ENCODE measurements at regions not wholly inside any gene's neighbourhood (a gene's known extent, or its start where the extent isn't known, plus 50 kb on each side); places are given as distances from the start of the nearest gene placed in this dataset.

DNA sequence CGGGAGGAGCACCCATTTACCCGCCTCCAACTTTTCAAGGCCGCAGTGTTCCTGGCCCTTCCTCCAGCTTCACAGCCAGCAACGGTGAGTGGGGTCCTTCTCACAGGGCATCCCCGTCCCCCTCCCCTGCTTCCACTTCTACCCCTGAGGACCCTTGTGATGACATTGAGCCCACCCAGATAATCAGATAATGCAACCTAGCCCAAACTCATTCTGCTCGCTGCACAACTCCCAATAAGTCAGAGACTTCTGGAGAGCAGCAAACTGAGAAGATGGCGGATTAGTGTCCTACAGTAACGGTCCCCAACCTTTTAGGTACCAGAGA, 74.5 kb downstream of the OAT start:
- ChIA-PET POLR2A (no interaction called here), CTCF (ENCODE audit: unreplicated experiment) (no interaction called here)
- intact Hi-C loops (cut with micrococcal nuclease; ENCODE audit: unreplicated experiment): no loop called here
- H3K79me2 ChIP-seq (ENCODE audit: insufficient read depth, low read depth, low read length): no peaks in the 10 kb centered on the region
- no TSS peak for BruUV-seq (replicated peaks)
- H3K9me2 ChIP-seq (ENCODE audit: insufficient read depth, low read length): no peaks in the 10 kb centered on the region
- no peak overlapping the region for H3K27ac ChIP-seq (ENCODE audit: low read depth, low read length, poor library complexity, severe bottlenecking)
- H2AFZ ChIP-seq (ENCODE audit: low read length): no peak overlapping the region
- no peaks in the 10 kb centered on the region for H3K36me3 ChIP-seq (ENCODE audit: insufficient read depth, low read length)
- no peak overlapping the region for H3K4me2 ChIP-seq (ENCODE audit: low read length)
- H3K4me3 ChIP-seq (ENCODE audit: low read depth, low read length, poor library complexity, severe bottlenecking): no peak overlapping the region
- no peaks in the 10 kb centered on the region for H3K4me1 ChIP-seq (ENCODE audit: insufficient read depth, low read length, poor library complexity, severe bottlenecking)
- H3K9me3 ChIP-seq (ENCODE audit: low read length): no peaks in the 10 kb centered on the region
- TF ChIP-seq EZH2phosphoT487 (IDR thresholded peaks at IDR 0.05; ENCODE audit: borderline replicate concordance, low read depth, low read length) (no peak), CTCF (conservative IDR thresholded peaks at IDR 0.05; ENCODE audit: low read length) (no peak)
- H4K20me1 ChIP-seq (ENCODE audit: insufficient read depth, low read length): no peaks in the 10 kb centered on the region
- no peak for DNase-seq (ENCODE audit: low spot score)

- Histone ChIP-seq H3K4me1 (ENCODE audit: insufficient read depth, low read length, poor library complexity, severe bottlenecking) (no peaks in the 10 kb centered on the region), H3K9me2 (ENCODE audit: insufficient read depth, low read length) (no peaks in the 10 kb centered on the region), H3K79me2 (ENCODE audit: insufficient read depth, low read depth, low read length) (no peaks in the 10 kb centered on the region), H3K4me2 (ENCODE audit: low read length) (no peak overlapping the region), H3K4me3 (ENCODE audit: low read depth, low read length, poor library complexity, severe bottlenecking) (no peak overlapping the region), H3K27ac (ENCODE audit: low read depth, low read length, poor library complexity, severe bottlenecking) (no peak overlapping the region), H3K9me3 (ENCODE audit: low read length) (no peaks in the 10 kb centered on the region), H3K36me3 (ENCODE audit: insufficient read depth, low read length) (no peaks in the 10 kb centered on the region), H4K20me1 (ENCODE audit: insufficient read depth, low read length) (no peaks in the 10 kb centered on the region), H2AFZ (ENCODE audit: low read length) (no peak overlapping the region)
- no TSS peak for BruUV-seq (replicated peaks)
- ChIA-PET POLR2A (no interaction called here), CTCF (ENCODE audit: unreplicated experiment) (no interaction called here)
- no peak for DNase-seq (ENCODE audit: low spot score)
- TF ChIP-seq EZH2phosphoT487 (IDR thresholded peaks at IDR 0.05; ENCODE audit: borderline replicate concordance, low read depth, low read length): no peak
- intact Hi-C loops (cut with micrococcal nuclease; ENCODE audit: unreplicated experiment): no loop called here
These were observed 75.1 kb downstream of the OAT start for GRCh38 chr10:124343351-124344265.

DNA sequence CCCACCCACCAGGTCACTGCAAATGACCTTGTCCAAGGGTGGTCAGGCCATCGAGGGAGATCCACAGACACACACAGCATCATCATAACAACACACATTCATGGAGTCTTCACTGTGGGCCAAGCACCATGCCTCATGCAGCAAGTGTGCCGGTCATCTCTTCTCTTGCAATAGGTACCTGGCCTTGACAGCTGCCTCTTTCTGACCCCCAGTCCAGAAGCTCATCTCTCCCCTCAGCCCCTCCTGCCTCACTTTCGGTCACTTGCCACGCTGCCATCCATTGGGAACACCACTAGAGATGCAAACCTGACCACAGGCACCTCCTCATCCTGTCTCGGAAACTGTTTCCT, 75.9 kb downstream of the OAT start:
- CTCF ChIA-PET (ENCODE audit: unreplicated experiment): no interaction called here
- no peaks in the 10 kb centered on the region for H4K20me1 ChIP-seq (ENCODE audit: insufficient read depth, low read length)
- H2AFZ ChIP-seq (ENCODE audit: low read length): no peak overlapping the region
- BruUV-seq (replicated peaks): no TSS peak
- TF ChIP-seq EZH2phosphoT487 (IDR thresholded peaks at IDR 0.05; ENCODE audit: borderline replicate concordance, low read depth, low read length) (no peak), CTCF (conservative IDR thresholded peaks at IDR 0.05; ENCODE audit: low read length) (no peak)
- H3K79me2 ChIP-seq (ENCODE audit: insufficient read depth, low read depth, low read length): no peaks in the 10 kb centered on the region
- no peak for DNase-seq (ENCODE audit: low spot score)
- H3K9me2 ChIP-seq (ENCODE audit: insufficient read depth, low read length): no peaks in the 10 kb centered on the region
- no peaks in the 10 kb centered on the region for H3K4me1 ChIP-seq (ENCODE audit: insufficient read depth, low read length, poor library complexity, severe bottlenecking)
- H3K9me3 ChIP-seq (ENCODE audit: low read length): no peaks in the 10 kb centered on the region
- intact Hi-C loops (cut with micrococcal nuclease; ENCODE audit: unreplicated experiment): no loop called here
- no peak overlapping the region for H3K27ac ChIP-seq (ENCODE audit: low read depth, low read length, poor library complexity, severe bottlenecking)
- no peaks in the 10 kb centered on the region for H3K36me3 ChIP-seq (ENCODE audit: insufficient read depth, low read length)
- no peak overlapping the region for H3K4me3 ChIP-seq (ENCODE audit: low read depth, low read length, poor library complexity, severe bottlenecking)
- POLR2A ChIA-PET: no interaction called here
- H3K4me2 ChIP-seq (ENCODE audit: low read length): no peak overlapping the region
